ENCODE measurements at regions not wholly inside any gene's neighbourhood (a gene's known extent, or its start where the extent isn't known, plus 50 kb on each side); places are given as distances from the start of the nearest gene placed in this dataset.

DNA sequence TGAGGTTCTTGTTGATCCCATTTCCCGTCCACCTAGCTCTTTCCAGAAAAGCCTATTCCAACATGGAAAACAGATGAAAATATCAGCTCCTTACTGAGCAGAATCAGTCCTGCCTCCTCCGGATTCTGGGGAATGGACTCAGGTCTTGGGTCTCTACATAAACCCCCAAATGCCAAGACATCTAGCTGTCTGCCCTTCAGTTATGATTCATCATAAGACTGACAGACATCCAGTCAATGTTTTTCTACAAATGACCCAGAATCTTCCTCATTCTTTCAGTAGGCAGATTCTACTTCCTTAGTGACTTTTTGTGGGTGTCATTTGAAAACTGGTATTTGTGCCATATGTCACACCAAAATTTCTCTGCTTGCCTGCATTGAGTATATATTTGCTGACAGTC lies 103.0 kb upstream of the TGFBR2 start:
- TF ChIP-seq, protein P1, sequence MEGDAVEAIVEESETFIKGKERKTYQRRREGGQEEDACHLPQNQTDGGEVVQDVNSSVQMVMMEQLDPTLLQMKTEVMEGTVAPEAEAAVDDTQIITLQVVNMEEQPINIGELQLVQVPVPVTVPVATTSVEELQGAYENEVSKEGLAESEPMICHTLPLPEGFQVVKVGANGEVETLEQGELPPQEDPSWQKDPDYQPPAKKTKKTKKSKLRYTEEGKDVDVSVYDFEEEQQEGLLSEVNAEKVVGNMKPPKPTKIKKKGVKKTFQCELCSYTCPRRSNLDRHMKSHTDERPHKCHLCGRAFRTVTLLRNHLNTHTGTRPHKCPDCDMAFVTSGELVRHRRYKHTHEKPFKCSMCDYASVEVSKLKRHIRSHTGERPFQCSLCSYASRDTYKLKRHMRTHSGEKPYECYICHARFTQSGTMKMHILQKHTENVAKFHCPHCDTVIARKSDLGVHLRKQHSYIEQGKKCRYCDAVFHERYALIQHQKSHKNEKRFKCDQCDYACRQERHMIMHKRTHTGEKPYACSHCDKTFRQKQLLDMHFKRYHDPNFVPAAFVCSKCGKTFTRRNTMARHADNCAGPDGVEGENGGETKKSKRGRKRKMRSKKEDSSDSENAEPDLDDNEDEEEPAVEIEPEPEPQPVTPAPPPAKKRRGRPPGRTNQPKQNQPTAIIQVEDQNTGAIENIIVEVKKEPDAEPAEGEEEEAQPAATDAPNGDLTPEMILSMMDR (IDR thresholded peaks at IDR 0.05; ENCODE audit: unreplicated experiment): no peak

DNA sequence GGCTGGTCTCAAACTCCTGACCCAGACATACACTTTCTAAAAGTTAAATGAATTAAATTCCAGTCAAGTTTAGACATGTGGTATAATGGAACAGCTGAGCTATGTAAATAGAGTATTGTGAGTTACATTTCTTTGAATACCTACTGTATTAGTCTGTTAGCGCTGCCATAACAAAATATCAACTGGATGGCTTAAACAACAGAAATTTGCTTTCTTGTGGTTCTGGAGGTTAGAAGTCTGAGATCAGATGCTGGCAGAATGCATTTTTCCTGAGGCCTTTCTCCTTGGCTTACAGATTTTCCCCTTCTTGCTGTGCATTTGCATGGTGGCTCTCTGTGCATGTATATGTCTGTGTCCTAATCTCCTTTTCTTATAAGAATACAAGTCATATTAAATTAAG lies 101.5 kb upstream of the TGFBR2 start:
- Mint-ChIP-seq H3K27ac (ENCODE audit: unreplicated experiment) (no peak overlapping the region), H3K27me3 (ENCODE audit: unreplicated experiment) (no peaks in the 10 kb centered on the region), H3K4me3 (ENCODE audit: unreplicated experiment) (no peak overlapping the region), H3K9me3 (ENCODE audit: unreplicated experiment) (no peaks in the 10 kb centered on the region), H3K4me1 (ENCODE audit: unreplicated experiment) (no peaks in the 10 kb centered on the region), H3K36me3 (ENCODE audit: low read depth, unreplicated experiment) (no peaks in the 10 kb centered on the region)
- TF ChIP-seq, protein P1 (IDR thresholded peaks at IDR 0.05; ENCODE audit: unreplicated experiment): no peak
- DNase-seq (ENCODE audit: low spot score): no peak

More for the DNA sequence above, 103.0 kb upstream of the TGFBR2 start:
- no peaks in the 10 kb centered on the region for H3K9me3 Mint-ChIP-seq (ENCODE audit: unreplicated experiment)
- no peak overlapping the region for H3K27ac Mint-ChIP-seq (ENCODE audit: unreplicated experiment)
- H3K4me1 Mint-ChIP-seq (ENCODE audit: unreplicated experiment): no peaks in the 10 kb centered on the region
- no peak overlapping the region for H3K4me3 Mint-ChIP-seq (ENCODE audit: unreplicated experiment)
- DNase-seq (ENCODE audit: low spot score): no peak
- H3K27me3 Mint-ChIP-seq (ENCODE audit: unreplicated experiment): no peaks in the 10 kb centered on the region
- H3K36me3 Mint-ChIP-seq (ENCODE audit: low read depth, unreplicated experiment): no peaks in the 10 kb centered on the region

GRCh38 chr3:30505866-30506520 lies 100.4 kb upstream of the TGFBR2 start:
- no peak for DNase-seq (ENCODE audit: low spot score)
- H3K27ac Mint-ChIP-seq (ENCODE audit: unreplicated experiment): no peak overlapping the region
- H3K36me3 Mint-ChIP-seq (ENCODE audit: low read depth, unreplicated experiment): no peaks in the 10 kb centered on the region
- TF ChIP-seq, protein P1 (IDR thresholded peaks at IDR 0.05; ENCODE audit: unreplicated experiment): no peak
- no peaks in the 10 kb centered on the region for H3K4me1 Mint-ChIP-seq (ENCODE audit: unreplicated experiment)
- no peaks in the 10 kb centered on the region for H3K27me3 Mint-ChIP-seq (ENCODE audit: unreplicated experiment)
- no peak overlapping the region for H3K4me3 Mint-ChIP-seq (ENCODE audit: unreplicated experiment)
- no peaks in the 10 kb centered on the region for H3K9me3 Mint-ChIP-seq (ENCODE audit: unreplicated experiment)

GRCh38 chr3:30508339-30508738 lies 98.1 kb upstream of the TGFBR2 start:
- Mint-ChIP-seq H3K27ac (ENCODE audit: unreplicated experiment) (no peak overlapping the region), H3K36me3 (ENCODE audit: low read depth, unreplicated experiment) (no peaks in the 10 kb centered on the region), H3K9me3 (ENCODE audit: unreplicated experiment) (no peaks in the 10 kb centered on the region), H3K27me3 (ENCODE audit: unreplicated experiment) (no peaks in the 10 kb centered on the region), H3K4me1 (ENCODE audit: unreplicated experiment) (peaks cover 6% of the 10 kb centered on the region), H3K4me3 (ENCODE audit: unreplicated experiment) (no peak overlapping the region)
- TF ChIP-seq, protein P1 (IDR thresholded peaks at IDR 0.05; ENCODE audit: unreplicated experiment): no peak
- DNase-seq (ENCODE audit: low spot score): no peak

- no peak overlapping the region for H3K27ac Mint-ChIP-seq (ENCODE audit: unreplicated experiment)
- no peak overlapping the region for H3K4me3 Mint-ChIP-seq (ENCODE audit: unreplicated experiment)
- no peaks in the 10 kb centered on the region for H3K9me3 Mint-ChIP-seq (ENCODE audit: unreplicated experiment)
- no peaks in the 10 kb centered on the region for H3K36me3 Mint-ChIP-seq (ENCODE audit: low read depth, unreplicated experiment)
- H3K27me3 Mint-ChIP-seq (ENCODE audit: unreplicated experiment): peaks cover 2% of the 10 kb centered on the region
- H3K4me1 Mint-ChIP-seq (ENCODE audit: unreplicated experiment): peaks cover 6% of the 10 kb centered on the region
- no peak for DNase-seq (ENCODE audit: low spot score)
- TF ChIP-seq, protein P1 (IDR thresholded peaks at IDR 0.05; ENCODE audit: unreplicated experiment): no peak
Measured at GRCh38 chr3:30510596-30510995, 95.8 kb upstream of the TGFBR2 start.
